Thyroid gland (tissue), 4 donors: ENCODE measurements at regions not wholly inside any gene's neighbourhood (a gene's known extent, or its start where the extent isn't known, plus 50 kb on each side); places are given as distances from the start of the nearest gene placed in this dataset.

ENCODE experiments used
- CTCF ChIP-seq, 6 experiments: fragments of 200-600 bp in 3 of 6; fragments of 450-650 bp in 3 of 6; sonication (generic) in 3 of 6; IDR thresholded peaks; one replicate each; pipeline ENCODE4 v1.5.1; 2016 to 2019; ENCODE audit warnings: antibody characterized with exemption in 6 of 6, mild to moderate bottlenecking in 2 of 6, inconsistent platforms in 1 of 6, moderate library complexity in 1 of 6
- POLR2A ChIP-seq, 2 donors: fragments of 450-650 bp; IDR thresholded peaks; one replicate each; pipeline ENCODE4 v1.6.1; 2017; ENCODE audit warnings: antibody characterized with exemption in 2 of 2, mild to moderate bottlenecking in 2 of 2, moderate library complexity in 1 of 2

GRCh38 chr7:26485367-26485934 is 193.8 kb downstream of the SNX10 start:
- TF ChIP-seq CTCF (IDR thresholded peaks at IDR 0.05) (no peak), POLR2A (IDR thresholded peaks at IDR 0.05) (no peak)
